T follicular helper cell (primary cell): ENCODE measurements at regions not wholly inside any gene's neighbourhood (a gene's known extent, or its start where the extent isn't known, plus 50 kb on each side); places are given as distances from the start of the nearest gene placed in this dataset.

Experiments
- DNase-seq: peaks from one replicate; pipeline ENCODE4 v3.0.0-alpha.2; 2020; ENCODE audit warnings: low read depth

- no peak for DNase-seq
These were observed 56.0 kb upstream of the ARGLU1 start for GRCh38 chr13:106623799-106624460.

- DNase-seq: no peak
These were observed 53.9 kb upstream of the ARGLU1 start for GRCh38 chr13:106621833-106622232.

- no peak for DNase-seq
These were observed 52.0 kb upstream of the ARGLU1 start for GRCh38 chr13:106619688-106620555.
